Endodermal cell (in vitro differentiated cells): ENCODE measurements at regions not wholly inside any gene's neighbourhood (a gene's known extent, or its start where the extent isn't known, plus 50 kb on each side); places are given as distances from the start of the nearest gene placed in this dataset.
"Not testable (repeated sequence)": the region's sequence is repeated elsewhere in the genome, so short reads cannot be mapped to it uniquely, and the experiment has no call there.

Source experiments
- DNase-seq: peaks from one replicate; pipeline ENCODE4 v3.0.0-alpha.2; 2017
- H3K27ac ChIP-seq: 2 replicates; pipeline ENCODE4 v1.5.1; 2013; ENCODE audit warnings: mild to moderate bottlenecking, low read depth, low read length, moderate library complexity
- H3K27me3 ChIP-seq: 2 replicates; pipeline ENCODE4 v1.6.1; 2013; ENCODE audit warnings: mild to moderate bottlenecking, low read length, moderate library complexity; ENCODE audit not compliant: insufficient read depth, control insufficient read depth, poor library complexity, severe bottlenecking
- H3K36me3 ChIP-seq: 2 replicates; pipeline ENCODE4 v1.7.0; 2013; ENCODE audit warnings: mild to moderate bottlenecking, low read length, moderate library complexity; ENCODE audit not compliant: control insufficient read depth, insufficient read depth
- H3K4me1 ChIP-seq: one replicate; pipeline ENCODE4 v1.7.0; 2013; ENCODE audit warnings: low read length; ENCODE audit not compliant: control insufficient read depth, insufficient read depth
- H3K4me3 ChIP-seq: 2 replicates; pipeline ENCODE4 v1.5.1; 2013; ENCODE audit warnings: mild to moderate bottlenecking, low read length, moderate library complexity
- H3K9ac ChIP-seq: 2 replicates; pipeline ENCODE4 v1.6.1; 2013; ENCODE audit warnings: mild to moderate bottlenecking, low read length, moderate library complexity; ENCODE audit not compliant: poor library complexity, severe bottlenecking; ENCODE audit errors: extremely low read depth
- H3K9me3 ChIP-seq: 2 replicates; pipeline ENCODE4 v1.6.1; 2013; ENCODE audit warnings: mild to moderate bottlenecking, low read length, moderate library complexity; ENCODE audit not compliant: control insufficient read depth
- H3K27ac Mint-ChIP-seq: 2 replicates; pipeline ENCODE4 v1.8.0; 2020; ENCODE audit warnings: mixed read lengths
- H3K27me3 Mint-ChIP-seq: 2 replicates; pipeline ENCODE4 v1.8.0; 2021; ENCODE audit warnings: mild to moderate bottlenecking, mixed read lengths; ENCODE audit not compliant: insufficient read depth
- H3K36me3 Mint-ChIP-seq: 2 replicates; pipeline ENCODE4 v1.8.0; 2020; ENCODE audit warnings: low read depth, mixed read lengths
- H3K4me1 Mint-ChIP-seq: 2 replicates; pipeline ENCODE4 v1.8.0; 2020; ENCODE audit warnings: mixed read lengths
- H3K4me3 Mint-ChIP-seq: 2 replicates; pipeline ENCODE4 v1.8.0; 2020; ENCODE audit warnings: mild to moderate bottlenecking, moderate library complexity, mixed read lengths
- H3K9me3 Mint-ChIP-seq: 2 replicates; pipeline ENCODE4 v1.8.0; 2020; ENCODE audit warnings: mild to moderate bottlenecking, mixed read lengths
- WGBS, 2 experiments: methylation state at CpG; one replicate each; pipeline versions ENCODE4 v1.1.5 to v1.1.7; 2013; ENCODE audit warnings: missing lambda C conversion rate in 2 of 2, mixed read lengths in 1 of 2; ENCODE audit not compliant: insufficient coverage in 1 of 2, insufficient read length in 1 of 2; 5-methylcytosine and 5-hydroxymethylcytosine counted together
- TF ChIP-seq, protein P1 (sequence below): fragments of 200-600 bp; sonication (generic); conservative IDR thresholded peaks from 2 replicates; pipeline ENCODE4 v1.5.0; 2021; ENCODE audit warnings: antibody characterized with exemption, mild to moderate bottlenecking

DNA sequence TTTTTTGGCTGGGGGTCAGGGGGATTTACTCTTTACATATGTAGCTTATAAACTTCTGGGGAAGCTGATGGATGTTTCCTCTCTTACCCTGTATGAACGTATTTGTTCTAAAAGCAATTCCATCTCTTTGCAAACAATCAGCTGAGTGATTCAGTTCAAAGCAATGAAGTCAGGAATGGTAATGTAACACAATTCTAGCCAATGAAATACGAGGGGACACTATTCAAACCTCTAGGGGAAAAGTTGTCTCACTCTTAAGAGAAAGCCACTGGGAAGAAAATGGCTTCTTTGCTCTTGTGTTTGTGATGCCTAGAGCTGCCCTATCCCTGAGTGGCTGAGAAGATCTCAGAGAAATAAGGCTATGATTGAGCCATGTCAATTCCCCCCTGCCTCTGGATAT, 134.8 kb upstream of the SEMA3C start:
- no peak for DNase-seq
- no peaks in the 10 kb centered on the region for H3K4me1 ChIP-seq
- H3K9me3 Mint-ChIP-seq, result peaks cover 28% of the 10 kb centered on the region
- TF ChIP-seq, protein P1, sequence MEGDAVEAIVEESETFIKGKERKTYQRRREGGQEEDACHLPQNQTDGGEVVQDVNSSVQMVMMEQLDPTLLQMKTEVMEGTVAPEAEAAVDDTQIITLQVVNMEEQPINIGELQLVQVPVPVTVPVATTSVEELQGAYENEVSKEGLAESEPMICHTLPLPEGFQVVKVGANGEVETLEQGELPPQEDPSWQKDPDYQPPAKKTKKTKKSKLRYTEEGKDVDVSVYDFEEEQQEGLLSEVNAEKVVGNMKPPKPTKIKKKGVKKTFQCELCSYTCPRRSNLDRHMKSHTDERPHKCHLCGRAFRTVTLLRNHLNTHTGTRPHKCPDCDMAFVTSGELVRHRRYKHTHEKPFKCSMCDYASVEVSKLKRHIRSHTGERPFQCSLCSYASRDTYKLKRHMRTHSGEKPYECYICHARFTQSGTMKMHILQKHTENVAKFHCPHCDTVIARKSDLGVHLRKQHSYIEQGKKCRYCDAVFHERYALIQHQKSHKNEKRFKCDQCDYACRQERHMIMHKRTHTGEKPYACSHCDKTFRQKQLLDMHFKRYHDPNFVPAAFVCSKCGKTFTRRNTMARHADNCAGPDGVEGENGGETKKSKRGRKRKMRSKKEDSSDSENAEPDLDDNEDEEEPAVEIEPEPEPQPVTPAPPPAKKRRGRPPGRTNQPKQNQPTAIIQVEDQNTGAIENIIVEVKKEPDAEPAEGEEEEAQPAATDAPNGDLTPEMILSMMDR, result no peak
- no peaks in the 10 kb centered on the region for H3K27me3 ChIP-seq
- no peak overlapping the region for H3K9ac ChIP-seq
- H3K27ac Mint-ChIP-seq, result no peak overlapping the region
- H3K27ac ChIP-seq, result no peak overlapping the region
- no peaks in the 10 kb centered on the region for H3K9me3 ChIP-seq
- H3K4me3 ChIP-seq, result no peak overlapping the region
- no peaks in the 10 kb centered on the region for H3K36me3 Mint-ChIP-seq
- H3K36me3 ChIP-seq, result no peaks in the 10 kb centered on the region
- no peaks in the 10 kb centered on the region for H3K4me1 Mint-ChIP-seq
- WGBS, 2 experiments, result 86 to 93% methylated on average over 1 to 2 of the region's 2 CpGs
- H3K27me3 Mint-ChIP-seq, result no peaks in the 10 kb centered on the region
- H3K4me3 Mint-ChIP-seq, result no peak overlapping the region

DNA sequence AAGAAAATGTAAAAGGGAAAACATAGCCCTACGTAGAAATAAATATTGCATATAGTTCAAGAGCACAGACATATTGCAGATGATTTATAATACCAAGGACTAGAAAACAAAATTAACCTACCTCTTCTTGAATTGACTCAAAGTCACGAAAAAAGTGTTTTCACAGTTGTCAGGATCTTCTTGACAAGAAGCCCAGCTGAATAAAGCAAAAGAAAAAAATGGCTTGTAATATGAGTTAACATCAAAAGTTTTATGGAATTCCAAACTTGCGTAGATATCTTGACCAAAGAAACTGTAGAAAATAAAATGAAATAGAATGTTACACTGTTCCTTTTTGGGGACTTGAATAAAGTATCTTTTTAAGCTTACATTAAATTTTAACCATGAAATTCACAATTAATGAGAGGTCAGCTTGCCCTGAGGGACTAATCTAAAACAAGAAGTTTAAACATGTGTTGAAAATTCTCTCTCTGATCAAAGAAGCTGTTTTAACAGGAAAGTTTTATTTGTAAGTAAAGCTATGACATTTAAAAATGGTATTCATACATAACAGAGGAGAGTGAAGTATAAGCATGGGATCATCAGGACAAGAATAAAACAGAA, 133.1 kb upstream of the SEMA3C start:
- 90 to 94% methylated on average over 2 of the region's 3 CpGs for WGBS, 2 experiments
- Mint-ChIP-seq H3K4me3 (no peak overlapping the region), H3K4me1 (no peaks in the 10 kb centered on the region), H3K36me3 (no peaks in the 10 kb centered on the region), H3K27me3 (no peaks in the 10 kb centered on the region), H3K9me3 (peaks cover 37% of the 10 kb centered on the region), H3K27ac (no peak overlapping the region)
- TF ChIP-seq, protein P1, result no peak
- H3K27me3 ChIP-seq, result no peaks in the 10 kb centered on the region
- no peaks in the 10 kb centered on the region for H3K4me1 ChIP-seq
- DNase-seq, result no peak
- peaks cover 8% of the 10 kb centered on the region for H3K9me3 ChIP-seq
- H3K9ac ChIP-seq, result no peak overlapping the region
- H3K4me3 ChIP-seq, result no peak overlapping the region
- no peaks in the 10 kb centered on the region for H3K36me3 ChIP-seq
- H3K27ac ChIP-seq, result no peak overlapping the region

DNA sequence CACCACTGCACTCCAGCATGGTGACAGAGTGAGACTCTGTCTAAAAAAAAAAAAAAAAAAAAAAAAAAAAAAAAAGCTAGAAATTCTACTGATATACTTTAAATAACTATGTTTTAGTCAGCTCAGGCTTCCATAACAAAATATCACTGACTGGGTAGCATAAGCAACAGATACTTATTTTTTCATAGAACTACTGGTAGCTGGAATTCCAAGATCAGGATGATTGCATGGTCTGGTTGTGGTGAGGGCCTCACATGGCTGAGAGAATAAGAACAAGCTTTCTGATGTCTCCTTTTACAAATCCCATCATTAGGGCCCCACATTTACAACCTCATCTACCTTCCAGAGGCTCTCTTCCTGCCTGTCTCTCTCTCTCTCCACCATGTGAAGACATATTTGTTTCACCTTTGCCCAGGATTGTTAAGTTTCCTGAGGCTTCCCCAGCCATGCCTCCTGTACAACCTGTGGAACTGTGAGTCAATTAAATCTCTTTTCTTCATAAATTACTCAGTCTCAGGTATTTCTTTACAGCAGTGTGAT, 126.7 kb upstream of the SEMA3C start:
- no peak overlapping the region for H3K4me3 Mint-ChIP-seq
- DNase-seq, result no peak
- Histone ChIP-seq H3K4me3 (no peak overlapping the region), H3K9me3 (peaks cover 11% of the 10 kb centered on the region), H3K9ac (no peak overlapping the region), H3K36me3 (no peaks in the 10 kb centered on the region), H3K27me3 (no peaks in the 10 kb centered on the region), H3K27ac (no peak overlapping the region), H3K4me1 (no peaks in the 10 kb centered on the region)
- H3K36me3 Mint-ChIP-seq, result no peaks in the 10 kb centered on the region
- peaks cover 52% of the 10 kb centered on the region for H3K9me3 Mint-ChIP-seq
- TF ChIP-seq, protein P1, result no peak
- H3K27me3 Mint-ChIP-seq, result no peaks in the 10 kb centered on the region
- H3K4me1 Mint-ChIP-seq, result no peaks in the 10 kb centered on the region
- no peak overlapping the region for H3K27ac Mint-ChIP-seq

DNA sequence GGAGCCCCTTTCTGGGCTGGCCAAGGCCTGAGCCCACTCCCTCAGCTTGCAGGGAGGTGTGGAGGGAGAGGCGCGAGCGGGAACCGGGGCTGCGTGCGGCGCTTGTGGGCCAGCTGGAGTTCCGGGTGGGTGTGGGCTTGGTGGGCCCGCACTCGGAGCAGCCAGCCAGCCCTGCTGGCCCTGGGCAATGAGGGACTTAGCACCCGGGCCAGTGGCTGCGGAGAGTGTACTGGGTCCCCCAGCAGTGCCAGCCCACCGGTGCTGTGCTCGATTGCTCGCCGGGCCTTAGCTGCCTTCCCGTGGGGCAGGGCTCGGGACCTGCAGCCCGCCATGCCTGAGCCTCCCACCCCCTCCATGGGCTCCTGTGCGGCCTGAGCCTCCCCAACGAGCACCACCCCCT, 123.8 kb upstream of the SEMA3C start:
- not testable (repeated sequence) for H3K4me3 ChIP-seq, H3K27ac Mint-ChIP-seq, H3K4me3 Mint-ChIP-seq, H3K36me3 ChIP-seq, H3K4me1 Mint-ChIP-seq, H3K27ac ChIP-seq, H3K36me3 Mint-ChIP-seq, H3K27me3 Mint-ChIP-seq, H3K9ac ChIP-seq, DNase-seq, H3K9me3 ChIP-seq, H3K27me3 ChIP-seq, H3K4me1 ChIP-seq
- 93% methylated on average over 20 of the region's 21 CpGs; no CpG with 5 or more reads in 1 of the 2 experiments for WGBS, 2 experiments
- peaks cover 31% of the 10 kb centered on the region for H3K9me3 Mint-ChIP-seq
